IPS-18c (cell line): ENCODE measurements at regions not wholly inside any gene's neighbourhood (a gene's known extent, or its start where the extent isn't known, plus 50 kb on each side); places are given as distances from the start of the nearest gene placed in this dataset.

Experiments used
- H3K4me3 ChIP-seq: 2 replicates; pipeline ENCODE4 v1.7.0; 2013; ENCODE audit warnings: low read depth, mild to moderate bottlenecking, low read length, moderate library complexity; ENCODE audit not compliant: insufficient read depth
- H3K9me3 ChIP-seq: one replicate; pipeline ENCODE4 v1.6.1; 2013; ENCODE audit warnings: mild to moderate bottlenecking, low read length, moderate library complexity; ENCODE audit not compliant: control insufficient read depth, insufficient read depth

- no peak overlapping the region for H3K4me3 ChIP-seq
- H3K9me3 ChIP-seq: no peaks in the 10 kb centered on the region
Observed at GRCh38 chr2:187982668-187983067, 309.0 kb upstream of the GULP1 start.

GRCh38 chr2:187985195-187985594 lies 306.5 kb upstream of the GULP1 start:
- Histone ChIP-seq H3K9me3 (no peaks in the 10 kb centered on the region), H3K4me3 (no peak overlapping the region)

GRCh38 chr2:187985923-187986322 lies 305.8 kb upstream of the GULP1 start:
- no peaks in the 10 kb centered on the region for H3K9me3 ChIP-seq
- no peak overlapping the region for H3K4me3 ChIP-seq

- Histone ChIP-seq H3K9me3 (no peaks in the 10 kb centered on the region), H3K4me3 (no peak overlapping the region)
Observed at GRCh38 chr2:187986390-187987105, 305.1 kb upstream of the GULP1 start.

GRCh38 chr2:187988348-187988747 lies 303.3 kb upstream of the GULP1 start:
- no peak overlapping the region for H3K4me3 ChIP-seq
- no peaks in the 10 kb centered on the region for H3K9me3 ChIP-seq

GRCh38 chr2:187989925-187990623 lies 301.6 kb upstream of the GULP1 start:
- no peak overlapping the region for H3K4me3 ChIP-seq
- no peaks in the 10 kb centered on the region for H3K9me3 ChIP-seq

GRCh38 chr2:187991389-187991788 lies 300.3 kb upstream of the GULP1 start:
- Histone ChIP-seq H3K4me3 (no peak overlapping the region), H3K9me3 (no peaks in the 10 kb centered on the region)

GRCh38 chr2:187994464-187995331 lies 297.0 kb upstream of the GULP1 start:
- Histone ChIP-seq H3K9me3 (no peaks in the 10 kb centered on the region), H3K4me3 (peak overlapping the region; percentile 17; the same call in 1 of the 2 replicates)

GRCh38 chr2:187995556-187995955 lies 296.1 kb upstream of the GULP1 start:
- no peaks in the 10 kb centered on the region for H3K9me3 ChIP-seq

GRCh38 chr2:187996630-187997029 lies 295.0 kb upstream of the GULP1 start:
- no peaks in the 10 kb centered on the region for H3K9me3 ChIP-seq
- no peak overlapping the region for H3K4me3 ChIP-seq

More at GRCh38 chr2:187995556-187995955, 296.1 kb upstream of the GULP1 start:
- H3K4me3 ChIP-seq: no peak overlapping the region

GRCh38 chr2:188000189-188000588 lies 291.5 kb upstream of the GULP1 start:
- H3K4me3 ChIP-seq: no peak overlapping the region

GRCh38 chr2:188003800-188004199 lies 287.9 kb upstream of the GULP1 start:
- H3K4me3 ChIP-seq: no peak overlapping the region
- no peaks in the 10 kb centered on the region for H3K9me3 ChIP-seq

More at GRCh38 chr2:188000189-188000588, 291.5 kb upstream of the GULP1 start:
- H3K9me3 ChIP-seq: no peaks in the 10 kb centered on the region

GRCh38 chr2:188013767-188014166 lies 277.9 kb upstream of the GULP1 start:
- no peak overlapping the region for H3K4me3 ChIP-seq
- H3K9me3 ChIP-seq: no peaks in the 10 kb centered on the region

GRCh38 chr2:188016917-188017316 lies 274.8 kb upstream of the GULP1 start:
- peaks cover 4% of the 10 kb centered on the region for H3K9me3 ChIP-seq

GRCh38 chr2:188022389-188022788 lies 269.3 kb upstream of the GULP1 start:
- no peak overlapping the region for H3K4me3 ChIP-seq
- H3K9me3 ChIP-seq: peaks cover 4% of the 10 kb centered on the region

More at GRCh38 chr2:188016917-188017316, 274.8 kb upstream of the GULP1 start:
- H3K4me3 ChIP-seq: no peak overlapping the region

- H3K9me3 ChIP-seq: peaks cover 4% of the 10 kb centered on the region
Observed at GRCh38 chr2:188023035-188023434, 268.6 kb upstream of the GULP1 start.

GRCh38 chr2:188024811-188025210 lies 266.9 kb upstream of the GULP1 start:
- Histone ChIP-seq H3K4me3 (no peak overlapping the region), H3K9me3 (no peaks in the 10 kb centered on the region)

More at GRCh38 chr2:188023035-188023434, 268.6 kb upstream of the GULP1 start:
- no peak overlapping the region for H3K4me3 ChIP-seq
